SK-N-MC (cell line): ENCODE measurements at regions not wholly inside any gene's neighbourhood (a gene's known extent, or its start where the extent isn't known, plus 50 kb on each side); places are given as distances from the start of the nearest gene placed in this dataset.

Experiments
- EZH2 ChIP-seq: fragments of 200-600 bp; sonication (generic); IDR thresholded peaks from one replicate; pipeline ENCODE4 v1.6.1; 2017; ENCODE audit warnings: antibody characterized with exemption
- POLR2AphosphoS5 ChIP-seq: IDR thresholded peaks from 2 replicates; pipeline ENCODE4 v1.6.1; 2012; ENCODE audit warnings: mild to moderate bottlenecking, low read depth, low read length, borderline replicate concordance

DNA sequence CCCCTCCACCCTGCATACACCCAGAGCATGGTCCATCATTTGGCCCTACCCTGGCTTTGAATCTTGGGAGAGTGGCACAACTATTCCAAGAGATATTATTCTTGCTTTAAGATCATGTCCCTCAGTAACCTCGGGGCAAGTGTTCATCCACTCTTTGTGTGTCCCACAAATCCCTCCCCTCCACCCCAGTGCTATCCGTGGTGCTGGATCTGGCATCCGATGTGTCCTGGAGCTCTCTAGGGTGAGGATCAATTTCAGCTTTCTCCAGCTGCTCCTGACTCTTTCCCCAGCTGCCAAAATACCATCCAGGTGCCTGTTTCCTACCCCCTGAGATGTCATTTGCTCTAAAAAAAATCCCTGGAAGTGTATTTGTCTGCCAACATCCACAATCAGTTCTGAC, 64.8 kb upstream of the CMKLR1 start:
- TF ChIP-seq EZH2, result no peak
- TF ChIP-seq POLR2AphosphoS5, result no peak
